SK-N-SH treated with all-trans-retinoic acid at 6 μM for 48 hours (cell line): ENCODE measurements at regions not wholly inside any gene's neighbourhood (a gene's known extent, or its start where the extent isn't known, plus 50 kb on each side); places are given as distances from the start of the nearest gene placed in this dataset.
"Not testable (repeated sequence)": the region's sequence is repeated elsewhere in the genome, so short reads cannot be mapped to it uniquely, and the experiment has no call there.

Experiments
- TCF4 ChIP-seq: fragments of 250-450 bp; sonication (Bioruptor Pico); IDR thresholded peaks from 2 replicates; pipeline ENCODE4 v1.8.0; 2021; ENCODE audit warnings: mild to moderate bottlenecking, moderate library complexity, borderline replicate concordance
- TOX ChIP-seq: fragments of 250-450 bp; sonication (Bioruptor Pico); IDR thresholded peaks from 2 replicates; pipeline ENCODE4 v1.8.0; 2021; ENCODE audit warnings: mild to moderate bottlenecking, moderate library complexity, borderline replicate concordance
- ZFP3 ChIP-seq: fragments of 250-450 bp; sonication (Bioruptor Pico); IDR thresholded peaks from 2 replicates; pipeline ENCODE4 v1.5.0; 2020; ENCODE audit warnings: mild to moderate bottlenecking, moderate library complexity
- ZNF70 ChIP-seq: fragments of 450-650 bp; formaldehyde crosslinking; IDR thresholded peaks from 2 replicates; pipeline ENCODE4 v1.5.0; 2020; ENCODE audit warnings: mild to moderate bottlenecking, moderate library complexity
- TF ChIP-seq, protein P1 (sequence below): fragments of 250-450 bp; sonication (Bioruptor Pico); IDR thresholded peaks from 2 replicates; pipeline ENCODE4 v1.5.1; 2020; ENCODE audit warnings: low read depth, mild to moderate bottlenecking, moderate library complexity

DNA sequence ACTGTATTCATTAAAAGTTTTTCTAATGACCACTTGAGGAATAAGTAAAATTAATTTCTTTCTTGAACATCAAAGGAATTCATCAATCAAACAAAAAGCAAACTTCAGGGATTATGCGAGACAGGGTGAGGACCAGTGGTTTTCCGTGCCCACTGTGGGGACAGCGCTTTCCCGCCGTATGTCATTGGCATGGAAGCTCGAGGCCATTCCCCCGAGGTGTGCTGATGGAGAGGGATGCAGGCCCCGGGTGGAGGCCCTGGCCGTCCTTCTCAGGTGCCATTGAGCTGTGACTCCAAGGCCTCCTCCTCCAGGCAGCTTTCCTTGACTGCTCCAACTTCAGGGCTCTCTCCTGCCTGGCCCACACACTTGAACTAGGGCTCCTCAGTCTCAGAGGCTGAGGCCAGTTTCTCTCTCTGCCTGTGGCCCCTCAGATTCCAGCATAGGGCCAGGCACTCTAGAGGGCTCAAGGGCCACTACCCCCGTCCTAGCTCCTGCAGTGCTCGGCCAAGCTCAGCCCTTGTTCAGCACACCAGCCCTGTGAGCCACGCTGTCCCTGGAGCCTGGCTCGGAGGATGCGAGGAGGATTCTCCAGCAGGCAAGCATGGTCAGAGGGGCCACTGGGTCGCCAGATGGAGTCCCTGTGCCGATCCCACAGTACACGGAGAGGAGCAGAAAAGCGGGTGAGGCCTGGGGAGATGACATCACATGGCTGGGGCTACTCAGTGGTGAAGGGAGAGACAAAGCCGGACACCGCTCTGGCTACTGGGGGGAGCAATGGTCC is 248.0 kb upstream of the SGCG start:
- TF ChIP-seq ZNF70, ZFP3, TCF4, TOX (CRISPR knock-in tag): not testable (repeated sequence)
- TF ChIP-seq, protein P1, sequence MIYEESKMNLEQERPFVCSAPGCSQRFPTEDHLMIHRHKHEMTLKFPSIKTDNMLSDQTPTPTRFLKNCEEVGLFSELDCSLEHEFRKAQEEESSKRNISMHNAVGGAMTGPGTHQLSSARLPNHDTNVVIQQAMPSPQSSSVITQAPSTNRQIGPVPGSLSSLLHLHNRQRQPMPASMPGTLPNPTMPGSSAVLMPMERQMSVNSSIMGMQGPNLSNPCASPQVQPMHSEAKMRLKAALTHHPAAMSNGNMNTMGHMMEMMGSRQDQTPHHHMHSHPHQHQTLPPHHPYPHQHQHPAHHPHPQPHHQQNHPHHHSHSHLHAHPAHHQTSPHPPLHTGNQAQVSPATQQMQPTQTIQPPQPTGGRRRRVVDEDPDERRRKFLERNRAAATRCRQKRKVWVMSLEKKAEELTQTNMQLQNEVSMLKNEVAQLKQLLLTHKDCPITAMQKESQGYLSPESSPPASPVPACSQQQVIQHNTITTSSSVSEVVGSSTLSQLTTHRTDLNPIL (CRISPR knock-in tag), result not testable (repeated sequence)
